HG02938 (cell line): ENCODE measurements at regions not wholly inside any gene's neighbourhood (a gene's known extent, or its start where the extent isn't known, plus 50 kb on each side); places are given as distances from the start of the nearest gene placed in this dataset.

Source experiments
- ATAC-seq: cut with Tn5 transposase; IDR thresholded peaks from one replicate; pipeline ENCODE4 v1.9.1; 2021; ENCODE audit warnings: mild to moderate bottlenecking, moderate library complexity; ENCODE audit not compliant: unreplicated experiment

- no peak for ATAC-seq
Observed at GRCh38 chr3:70849911-70850699, 537.7 kb upstream of the MDFIC2 start.

- ATAC-seq = no peak
Observed at GRCh38 chr3:70840106-70840870, 527.9 kb upstream of the MDFIC2 start.

- no peak for ATAC-seq
Observed at GRCh38 chr3:70833239-70833960, 521.0 kb upstream of the MDFIC2 start.

- ATAC-seq = no peak
Observed at GRCh38 chr3:70832834-70833205, 520.4 kb upstream of the MDFIC2 start.

- no peak for ATAC-seq
Observed at GRCh38 chr3:70832089-70832833, 519.8 kb upstream of the MDFIC2 start.

GRCh38 chr3:70829092-70829491 lies 516.7 kb upstream of the MDFIC2 start:
- ATAC-seq = no peak

GRCh38 chr3:70824773-70825172 lies 512.3 kb upstream of the MDFIC2 start:
- ATAC-seq = no peak

GRCh38 chr3:70824078-70824477 lies 511.6 kb upstream of the MDFIC2 start:
- ATAC-seq = no peak

GRCh38 chr3:70823622-70824021 lies 511.2 kb upstream of the MDFIC2 start:
- no peak for ATAC-seq

GRCh38 chr3:70822669-70823068 lies 510.2 kb upstream of the MDFIC2 start:
- ATAC-seq = no peak

GRCh38 chr3:70821602-70822001 lies 509.2 kb upstream of the MDFIC2 start:
- ATAC-seq = no peak

GRCh38 chr3:70820397-70820796 lies 508.0 kb upstream of the MDFIC2 start:
- no peak for ATAC-seq

GRCh38 chr3:70818145-70818544 lies 505.7 kb upstream of the MDFIC2 start:
- ATAC-seq = no peak

GRCh38 chr3:70816346-70816745 lies 503.9 kb upstream of the MDFIC2 start:
- ATAC-seq = no peak

GRCh38 chr3:70815817-70816216 lies 503.4 kb upstream of the MDFIC2 start:
- no peak for ATAC-seq

- no peak for ATAC-seq
Observed at GRCh38 chr3:70813311-70813710, 500.9 kb upstream of the MDFIC2 start.

GRCh38 chr3:70811880-70812279 lies 499.4 kb upstream of the MDFIC2 start:
- ATAC-seq = no peak

- no peak for ATAC-seq
Observed at GRCh38 chr3:70808881-70809280, 496.4 kb upstream of the MDFIC2 start.

GRCh38 chr3:70806556-70806955 lies 494.1 kb upstream of the MDFIC2 start:
- ATAC-seq = no peak

GRCh38 chr3:70806021-70806420 lies 493.6 kb upstream of the MDFIC2 start:
- no peak for ATAC-seq
